ENCODE measurements at regions not wholly inside any gene's neighbourhood (a gene's known extent, or its start where the extent isn't known, plus 50 kb on each side); places are given as distances from the start of the nearest gene placed in this dataset.

- TF ChIP-seq CTCF (IDR thresholded peaks at IDR 0.05) = no peak
- TF ChIP-seq POLR2A (IDR thresholded peaks at IDR 0.05) = peak in 1 of 2 donors; percentile 12
Measured at GRCh38 chr21:35256468-35256988, 207.4 kb upstream of the RUNX1 start.

Data from thyroid gland (tissue), 4 donors.